ENCODE measurements at regions not wholly inside any gene's neighbourhood (a gene's known extent, or its start where the extent isn't known, plus 50 kb on each side); places are given as distances from the start of the nearest gene placed in this dataset.

DNA sequence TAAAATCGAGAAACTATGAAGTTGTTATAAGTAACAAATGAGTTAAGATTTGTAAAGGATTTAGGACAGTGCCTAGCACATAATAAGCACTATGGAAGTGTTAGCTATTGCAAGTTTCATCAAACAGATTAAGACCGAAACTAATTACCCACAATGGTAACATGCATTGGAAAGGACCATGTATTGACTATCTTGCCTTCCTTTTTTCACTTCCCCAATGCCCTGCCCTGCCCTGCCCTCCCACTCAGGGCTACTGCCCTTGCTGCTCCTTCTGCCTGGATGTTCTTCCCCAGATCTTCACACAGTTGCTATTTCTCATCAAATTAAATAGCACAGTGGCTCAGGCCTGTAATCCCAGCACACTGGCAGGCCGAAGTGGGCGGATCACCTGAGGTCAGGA, 202.1 kb upstream of the PSMD7 start:
- no peak for DNase-seq

GRCh38 chr16:74092336-74092735, 204.3 kb upstream of the PSMD7 start:
- DNase-seq, result no peak

DNA sequence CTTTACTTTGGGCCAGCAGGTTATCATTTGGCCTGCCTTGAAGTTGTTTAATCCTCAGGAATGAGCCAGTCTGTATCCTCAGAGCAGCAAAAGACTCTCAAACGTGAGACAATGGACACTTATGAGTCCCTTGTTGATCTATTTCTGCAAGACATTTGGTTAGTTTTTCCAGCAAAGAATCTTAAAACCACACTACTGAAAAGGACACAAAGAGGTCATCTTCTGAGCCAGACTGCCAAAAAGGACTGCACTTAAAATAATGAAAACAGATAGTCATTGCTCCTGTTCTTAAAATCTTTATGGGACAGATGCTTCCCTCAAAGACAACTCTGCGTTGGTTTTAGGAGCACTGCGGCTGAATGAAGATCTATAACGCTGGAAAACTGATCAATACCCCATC, 205.7 kb upstream of the PSMD7 start:
- DNase-seq, result no peak

DNA sequence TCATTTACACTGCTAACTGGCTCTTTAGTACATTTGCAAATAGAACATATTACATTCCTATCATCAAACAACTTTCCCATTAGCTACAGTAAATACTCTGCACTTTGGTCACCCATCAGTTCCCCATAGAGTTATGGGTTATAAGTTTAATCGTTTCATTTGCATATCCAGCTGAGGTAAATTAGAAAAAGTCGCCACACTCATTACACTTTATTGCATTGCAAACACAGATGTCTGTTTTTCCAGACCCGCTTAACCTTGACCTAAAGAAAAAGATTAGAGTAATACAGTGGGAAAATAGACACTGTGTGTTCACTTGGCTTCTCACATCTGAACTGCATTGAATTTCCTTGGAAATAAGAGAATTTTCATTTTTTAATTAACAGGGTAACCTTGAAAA, 213.1 kb upstream of the PSMD7 start:
- no peak for DNase-seq

- DNase-seq, result no peak
Observed at GRCh38 chr16:74080311-74080710, 216.3 kb upstream of the PSMD7 start.

GRCh38 chr16:74079232-74079586, 217.4 kb upstream of the PSMD7 start:
- no peak for DNase-seq

- DNase-seq, result no peak
Observed at GRCh38 chr16:74078511-74079231, 217.9 kb upstream of the PSMD7 start.

GRCh38 chr16:74076568-74076967, 220.0 kb upstream of the PSMD7 start:
- no peak for DNase-seq

GRCh38 chr16:74075393-74075792, 221.2 kb upstream of the PSMD7 start:
- DNase-seq, result no peak

DNA sequence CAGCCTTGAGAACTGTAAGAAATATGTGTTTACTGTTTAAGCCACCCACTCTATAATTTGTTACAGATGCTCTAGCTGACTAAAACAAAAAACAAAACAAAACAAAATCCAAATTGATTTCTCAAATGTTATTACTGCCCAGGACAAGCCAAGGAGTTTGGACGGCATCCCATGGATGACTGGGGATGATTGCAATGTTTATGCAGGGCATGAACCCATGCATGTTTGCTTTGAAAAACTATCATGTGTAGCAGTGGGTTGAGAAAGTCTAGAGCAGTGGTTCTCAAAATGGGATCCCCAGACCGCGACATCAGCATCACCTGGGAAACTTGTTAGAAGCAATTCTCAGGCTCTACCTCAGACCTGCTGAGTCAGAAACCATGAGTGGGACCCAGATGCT, 223.2 kb upstream of the PSMD7 start:
- DNase-seq, result no peak

DNA sequence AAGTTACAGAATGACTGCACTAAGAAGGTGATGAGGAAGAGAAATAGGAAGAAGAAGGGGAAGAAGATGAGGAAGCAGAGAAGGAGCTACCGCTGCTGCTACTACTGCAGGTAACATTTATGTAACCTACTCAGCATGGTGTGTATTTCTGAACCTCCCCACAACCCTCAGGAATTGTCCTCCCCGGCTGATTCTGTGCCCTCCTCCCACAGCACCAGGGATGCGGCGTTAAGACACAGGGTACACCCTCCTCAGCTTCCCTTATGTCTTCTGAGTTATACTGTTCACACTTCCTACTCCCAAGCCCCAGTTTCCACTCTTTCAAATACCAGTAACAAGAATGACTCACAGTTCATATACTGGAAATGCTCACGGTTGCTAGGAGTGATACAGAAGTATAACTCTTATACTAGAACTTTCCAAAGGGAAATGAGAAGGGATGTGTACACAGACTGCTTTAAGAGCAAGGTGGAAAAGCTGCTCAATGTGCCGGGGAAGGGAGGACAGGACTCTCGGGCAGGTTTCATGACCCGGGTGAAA, 224.5 kb upstream of the PSMD7 start:
- no peak for DNase-seq

GRCh38 chr16:74070237-74070636, 226.4 kb upstream of the PSMD7 start:
- DNase-seq, result no peak

GRCh38 chr16:74064120-74064735, 232.4 kb upstream of the PSMD7 start:
- no peak for DNase-seq

- no peak for DNase-seq
Observed at GRCh38 chr16:74053826-74054225, 242.8 kb upstream of the PSMD7 start.

DNA sequence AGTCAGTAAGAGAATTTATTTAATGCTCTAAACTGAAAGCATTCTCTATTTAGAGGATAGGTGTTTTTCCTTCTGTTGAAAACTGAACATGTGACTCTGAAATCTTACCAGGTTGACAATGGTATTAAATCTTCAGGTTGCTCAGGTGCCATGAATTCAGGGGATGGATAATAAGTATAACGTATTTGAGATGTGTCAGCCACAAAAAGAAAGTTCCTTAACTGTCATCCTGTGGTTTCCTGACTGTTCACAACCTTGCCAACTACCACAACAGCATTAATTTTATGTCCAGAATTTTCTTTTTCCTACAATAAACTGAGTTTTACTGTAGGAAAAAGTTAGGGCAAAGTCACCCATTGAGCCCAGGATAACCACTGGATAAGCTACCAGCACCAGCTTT, 243.3 kb upstream of the PSMD7 start:
- DNase-seq, result no peak

DNA sequence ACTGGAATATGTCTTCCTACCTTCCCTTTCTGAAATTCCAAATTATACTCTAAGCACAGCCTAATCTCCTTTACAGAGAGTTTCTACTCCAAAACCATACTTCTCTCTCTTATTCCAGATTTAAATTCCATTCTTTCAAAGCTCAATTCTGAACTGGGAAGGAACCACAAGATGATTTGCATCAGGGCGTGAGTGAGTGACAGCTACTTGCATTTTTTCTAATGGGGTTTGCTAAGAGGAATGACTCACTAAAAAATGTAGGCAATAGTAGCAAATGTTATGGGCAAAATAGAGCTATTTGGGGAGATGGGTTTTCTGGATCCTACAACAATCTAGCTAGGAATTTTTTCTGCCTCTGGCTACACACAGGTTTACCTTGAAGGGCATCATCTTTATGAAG, 244.6 kb upstream of the PSMD7 start:
- no peak for DNase-seq

DNA sequence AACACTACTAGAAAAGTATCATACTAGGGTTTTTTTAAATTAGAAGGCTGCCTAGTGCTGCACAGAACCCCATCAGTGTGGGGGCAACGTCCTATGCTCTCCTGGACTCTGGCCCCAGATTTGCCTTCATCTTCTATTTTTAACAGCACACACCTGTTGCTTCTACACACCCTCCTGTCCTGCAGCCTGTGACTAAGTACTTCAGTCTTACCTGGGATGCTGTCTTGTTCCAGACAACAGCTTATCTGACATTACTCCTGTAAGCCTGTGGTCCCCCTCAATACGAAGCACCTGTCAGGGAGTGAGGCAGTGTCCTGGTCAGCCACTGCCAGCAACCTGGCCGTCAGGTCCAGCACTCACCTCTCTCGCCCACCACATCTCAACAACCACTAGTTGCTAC, 247.6 kb upstream of the PSMD7 start:
- no peak for DNase-seq

GRCh38 chr16:74046524-74046923, 250.1 kb upstream of the PSMD7 start:
- DNase-seq, result no peak

DNA sequence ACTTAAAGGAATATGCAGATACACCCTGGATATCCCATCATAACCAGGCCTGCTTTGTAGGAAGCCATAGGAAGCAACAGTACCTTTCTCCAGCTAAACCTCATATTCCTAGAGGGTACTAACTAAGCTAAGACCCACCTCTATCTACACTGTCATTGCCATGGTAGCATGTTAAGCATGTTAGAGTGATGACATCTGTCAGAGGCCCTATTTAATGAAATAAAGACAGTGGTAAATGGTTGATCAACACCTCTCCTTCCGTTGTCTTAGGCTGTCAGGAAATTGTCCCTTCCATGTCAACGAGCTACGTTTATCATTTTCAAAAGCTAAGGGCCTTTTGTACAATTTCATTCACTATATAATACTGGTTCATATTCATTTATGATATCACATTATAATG, 251.1 kb upstream of the PSMD7 start:
- DNase-seq, result no peak

DNA sequence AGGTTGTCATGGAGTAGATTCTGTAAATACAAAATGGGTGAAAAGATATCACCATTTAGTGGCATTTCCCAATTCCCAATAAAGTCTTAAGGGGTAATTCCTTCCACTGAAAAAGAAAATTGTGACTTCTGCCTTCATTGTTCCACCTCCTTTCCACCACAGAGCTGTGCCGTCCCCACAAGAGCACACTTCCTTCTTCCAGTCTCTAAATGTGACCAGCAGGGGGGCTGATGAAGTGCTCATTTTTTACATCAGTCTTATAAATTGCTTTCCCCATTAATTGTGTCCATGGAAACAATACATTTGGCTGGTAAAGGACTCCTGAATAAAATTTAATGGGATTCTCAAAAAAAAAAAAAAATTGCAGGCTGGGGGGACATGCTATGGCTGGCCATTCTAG, 260.8 kb upstream of the PSMD7 start:
- no peak for DNase-seq

DNA sequence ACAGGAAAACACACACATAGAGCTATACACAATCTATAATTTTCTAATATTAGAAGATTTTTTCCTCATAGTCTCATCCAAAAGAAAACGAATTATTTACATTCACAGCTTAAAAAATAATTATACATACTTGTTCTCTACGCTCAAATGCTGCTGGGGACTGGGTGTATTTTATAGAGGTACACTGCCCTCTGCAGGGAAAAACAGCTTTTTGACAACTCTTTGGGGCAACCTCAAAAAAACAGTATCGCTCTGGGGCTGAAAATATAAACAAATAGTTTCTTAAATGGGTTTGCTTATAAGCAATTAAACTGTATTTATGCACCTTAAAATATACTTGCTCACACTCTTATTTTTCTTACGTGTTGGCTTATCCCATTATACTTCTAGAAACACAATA, 261.8 kb upstream of the PSMD7 start:
- no peak for DNase-seq

DNA sequence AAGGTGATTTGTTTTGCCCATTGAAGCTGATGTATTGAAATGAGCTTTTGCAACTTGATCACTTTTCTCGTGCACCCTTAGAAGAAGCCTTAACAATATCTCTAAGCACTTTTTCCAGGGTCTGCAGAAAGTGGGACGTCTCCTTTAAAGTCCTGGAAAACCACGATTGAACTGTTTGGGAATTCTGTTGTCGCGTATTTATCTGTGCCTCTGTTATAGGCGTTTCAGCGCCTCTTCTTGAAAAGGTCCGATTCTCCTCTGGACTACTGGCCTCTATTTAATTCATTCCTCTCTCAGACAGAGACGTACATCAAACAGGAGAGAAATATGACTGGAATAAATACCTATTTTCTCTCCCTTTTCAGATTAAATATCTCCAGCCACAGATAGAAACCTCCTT, 262.4 kb upstream of the PSMD7 start:
- DNase-seq, result no peak

DNA sequence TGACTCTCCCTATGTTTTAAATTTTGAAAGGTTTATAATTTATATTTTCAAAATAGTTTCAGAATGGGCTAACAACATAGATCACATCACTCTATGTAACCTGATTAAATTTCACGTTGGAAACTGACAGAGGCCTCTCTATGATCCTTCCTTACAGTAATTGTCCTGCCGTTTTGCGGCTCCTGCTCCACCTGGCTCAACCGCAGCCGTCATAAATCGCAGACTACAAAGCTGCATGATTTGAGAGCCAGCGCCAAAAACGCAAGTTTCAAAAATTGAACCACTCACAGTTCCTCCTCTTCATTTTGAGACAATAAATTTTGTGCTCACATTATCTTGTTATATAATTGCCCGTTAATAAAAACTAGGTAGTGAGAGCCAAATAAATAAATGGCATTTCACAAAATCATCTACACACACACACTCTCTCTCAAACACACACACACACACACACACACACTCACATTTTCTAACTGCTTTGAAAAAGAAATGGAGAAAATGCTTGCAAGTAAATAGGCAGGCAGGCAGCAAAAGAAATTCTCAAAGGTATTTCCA, 263.1 kb upstream of the PSMD7 start:
- no peak for DNase-seq

DNA sequence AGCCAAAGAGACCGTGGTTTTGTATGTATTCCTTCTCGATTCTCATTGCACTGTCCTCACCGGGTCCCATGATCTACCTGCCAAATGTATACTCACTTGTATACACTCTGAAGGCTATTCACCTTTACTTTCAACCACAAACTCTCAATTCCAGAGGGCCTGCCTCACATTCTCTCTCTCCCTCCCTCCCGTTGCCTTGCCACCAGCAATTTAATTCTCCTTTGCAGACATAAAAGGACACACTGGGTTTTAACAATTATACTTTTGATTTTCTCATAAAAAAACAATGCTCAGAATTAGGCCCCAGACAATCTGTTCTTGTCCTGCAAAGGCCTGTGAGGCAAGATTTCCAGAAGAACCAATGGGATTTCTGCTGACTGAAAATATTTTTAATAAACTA, 265.1 kb upstream of the PSMD7 start:
- DNase-seq, result no peak
